ENCODE measurements at regions not wholly inside any gene's neighbourhood (a gene's known extent, or its start where the extent isn't known, plus 50 kb on each side); places are given as distances from the start of the nearest gene placed in this dataset.

- TF ChIP-seq CTCF (IDR thresholded peaks at IDR 0.05; ENCODE audit: low read depth, low read length, poor library complexity, severe bottlenecking) (no peak), EZH2phosphoT487 (IDR thresholded peaks at IDR 0.05; ENCODE audit: borderline replicate concordance, low read length) (no peak)
Observed at GRCh38 chr13:93029536-93029935, 197.1 kb upstream of the GPC6 start.
